Neural cell (in vitro differentiated cells): ENCODE measurements at regions not wholly inside any gene's neighbourhood (a gene's known extent, or its start where the extent isn't known, plus 50 kb on each side); places are given as distances from the start of the nearest gene placed in this dataset.
"Not testable (repeated sequence)": the region's sequence is repeated elsewhere in the genome, so short reads cannot be mapped to it uniquely, and the experiment has no call there.

Source experiments
- H2AFZ ChIP-seq: fragments of 200-600, 300-800 bp; sonication (generic), shearing (Covaris generic); 2 replicates; pipeline ENCODE4 v1.6.0; 2014; ENCODE audit warnings: low read depth, mild to moderate bottlenecking, antibody characterized with exemption, low read length, moderate library complexity
- H3F3A ChIP-seq: fragments of 200-600 bp; shearing (Covaris generic); 2 replicates; pipeline ENCODE4 v1.6.1; 2016; ENCODE audit warnings: mild to moderate bottlenecking, moderate library complexity, mixed read lengths, antibody characterized with exemption, low read length; ENCODE audit not compliant: insufficient read depth, poor library complexity, severe bottlenecking
- H3K27ac ChIP-seq: fragments of 200-600, 300-800 bp; sonication (generic), shearing (Covaris generic); 2 replicates; pipeline ENCODE4 v1.5.1; 2014; ENCODE audit warnings: mild to moderate bottlenecking, low read length, moderate library complexity
- H3K27me3 ChIP-seq: fragments of 300-800, 200-600 bp; sonication (generic), shearing (Covaris generic); 2 replicates; pipeline ENCODE4 v1.6.0; 2014; ENCODE audit warnings: mild to moderate bottlenecking, low read depth, low read length, moderate library complexity; ENCODE audit not compliant: insufficient read depth
- H3K36me3 ChIP-seq: fragments of 300-800, 200-600 bp; sonication (generic), shearing (Covaris generic); 2 replicates; pipeline ENCODE4 v1.5.1; 2014; ENCODE audit warnings: mild to moderate bottlenecking, antibody characterized with exemption, low read length, moderate library complexity; ENCODE audit not compliant: insufficient read depth
- H3K4me2 ChIP-seq: fragments of 300-800, 200-600 bp; sonication (generic), shearing (Covaris generic); 2 replicates; pipeline ENCODE4 v1.6.0; 2014; ENCODE audit warnings: mild to moderate bottlenecking, low read length
- H3K4me3 ChIP-seq: fragments of 300-800, 200-600 bp; sonication (generic), shearing (Covaris generic); 2 replicates; pipeline ENCODE4 v1.5.1; 2014; ENCODE audit warnings: mild to moderate bottlenecking, low read length, moderate library complexity
- H3K79me2 ChIP-seq: fragments of 200-600 bp; shearing (Covaris generic); replicated peaks from 2 replicates; pipeline ENCODE4 v1.6.0; 2014; ENCODE audit warnings: mild to moderate bottlenecking, low read length, moderate library complexity; ENCODE audit not compliant: insufficient read depth
- H3K9ac ChIP-seq: fragments of 300-800, 200-600 bp; sonication (generic), shearing (Covaris generic); 2 replicates; pipeline ENCODE4 v1.6.1; 2016; ENCODE audit warnings: mild to moderate bottlenecking, low read length, mixed read lengths
- H3K9me2 ChIP-seq: fragments of 200-600 bp; shearing (Covaris generic); 2 replicates; pipeline ENCODE4 v1.6.1; 2016; ENCODE audit warnings: mild to moderate bottlenecking, low read length, mixed read lengths; ENCODE audit not compliant: insufficient read depth
- H3K9me3 ChIP-seq: fragments of 200-600, 300-800 bp; sonication (generic), shearing (Covaris generic); 2 replicates; pipeline ENCODE4 v1.6.1; 2016; ENCODE audit warnings: mild to moderate bottlenecking, mixed run types, low read length, moderate library complexity, mixed read lengths
- H4K20me1 ChIP-seq: fragments of 200-600 bp; shearing (Covaris generic); 2 replicates; pipeline ENCODE4 v1.6.1; 2016; ENCODE audit warnings: mild to moderate bottlenecking, mixed run types; ENCODE audit not compliant: insufficient read depth

- H3K79me2 ChIP-seq, H3K4me2 ChIP-seq, H3F3A ChIP-seq, H2AFZ ChIP-seq, H3K9ac ChIP-seq, H3K27me3 ChIP-seq, H3K27ac ChIP-seq, H3K36me3 ChIP-seq, H3K9me3 ChIP-seq, H3K9me2 ChIP-seq, H3K4me3 ChIP-seq, H4K20me1 ChIP-seq: not testable (repeated sequence)
Measured at GRCh38 chr9:66266202-66266601, 529.3 kb downstream of the FOXD4L4 start.

GRCh38 chr9:66266856-66267430, 530.0 kb downstream of the FOXD4L4 start:
- not testable (repeated sequence) for H3K9me2 ChIP-seq, H3K27me3 ChIP-seq, H3K79me2 ChIP-seq, H3F3A ChIP-seq, H3K4me3 ChIP-seq, H3K27ac ChIP-seq, H4K20me1 ChIP-seq, H3K9me3 ChIP-seq, H3K4me2 ChIP-seq, H2AFZ ChIP-seq, H3K36me3 ChIP-seq, H3K9ac ChIP-seq

DNA sequence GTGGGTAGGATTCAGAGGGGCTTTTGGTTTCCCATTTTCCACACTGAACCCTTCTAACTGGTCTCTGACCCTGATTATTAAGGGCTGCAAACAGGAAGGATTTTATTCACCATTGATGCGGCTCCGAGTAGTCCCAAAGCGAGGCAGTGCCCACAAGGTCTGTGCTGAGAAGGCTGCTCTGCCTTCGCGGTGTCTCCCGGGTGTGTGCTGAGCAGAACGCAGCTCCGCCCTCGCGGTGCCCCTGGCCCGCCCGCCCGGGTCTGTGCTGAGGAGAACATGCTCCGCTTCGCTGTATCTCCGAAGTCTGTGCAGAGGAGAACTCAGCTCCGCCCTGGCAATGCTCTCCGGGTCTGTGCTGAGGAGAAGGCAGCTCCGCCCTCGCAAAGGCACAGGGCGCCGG, 530.7 kb downstream of the FOXD4L4 start:
- H3K9me3 ChIP-seq, H2AFZ ChIP-seq, H3K4me3 ChIP-seq, H3F3A ChIP-seq, H3K9ac ChIP-seq, H3K36me3 ChIP-seq, H3K27ac ChIP-seq, H3K27me3 ChIP-seq, H3K4me2 ChIP-seq, H3K9me2 ChIP-seq, H3K79me2 ChIP-seq, H4K20me1 ChIP-seq: not testable (repeated sequence)

DNA sequence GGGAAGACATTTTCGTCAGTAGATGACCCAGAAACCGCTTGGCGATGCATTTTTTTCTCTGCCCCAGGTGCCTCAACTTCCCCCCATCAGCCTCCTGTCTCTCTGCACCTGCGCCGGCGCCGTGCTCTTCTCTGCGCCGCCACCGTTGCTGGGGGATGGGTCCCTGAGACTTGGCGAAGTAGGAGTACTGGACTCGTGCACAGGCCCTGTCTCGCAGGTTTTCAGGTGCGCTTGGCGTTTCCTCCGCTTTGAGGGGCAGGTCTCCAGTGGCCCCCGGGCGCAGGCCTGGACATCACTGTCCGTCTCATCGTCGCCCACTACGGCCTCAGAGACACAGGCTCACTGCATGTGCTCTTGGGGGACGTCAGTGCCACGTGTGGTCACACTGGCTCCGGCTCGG, 532.1 kb downstream of the FOXD4L4 start:
- not testable (repeated sequence) for H3K4me2 ChIP-seq, H3K27me3 ChIP-seq, H3F3A ChIP-seq, H4K20me1 ChIP-seq, H3K79me2 ChIP-seq, H3K9me2 ChIP-seq, H3K9me3 ChIP-seq, H3K36me3 ChIP-seq, H3K27ac ChIP-seq, H2AFZ ChIP-seq, H3K4me3 ChIP-seq, H3K9ac ChIP-seq

DNA sequence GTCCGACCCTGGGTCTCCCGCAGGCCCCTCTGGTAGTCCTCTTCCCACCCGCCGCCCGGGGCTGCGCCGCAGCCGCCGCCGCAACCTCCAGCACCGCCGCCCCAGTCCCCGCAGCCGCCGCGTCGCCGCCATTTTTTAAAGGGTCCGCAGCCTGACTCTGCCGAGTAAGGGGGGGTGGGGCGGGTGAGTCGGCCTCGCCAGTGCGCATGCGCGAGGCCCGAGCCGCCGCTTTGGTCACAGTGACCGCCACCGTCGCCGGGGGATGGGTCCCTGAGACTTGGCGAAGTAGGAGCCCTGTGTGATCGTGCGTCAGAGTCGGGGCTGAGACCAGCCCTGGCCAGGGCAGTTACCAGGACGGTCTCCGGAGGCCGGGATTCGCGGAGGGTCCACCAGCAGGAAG, 532.8 kb downstream of the FOXD4L4 start:
- H3K9me2 ChIP-seq, H2AFZ ChIP-seq, H3K4me2 ChIP-seq, H3K27me3 ChIP-seq, H3K79me2 ChIP-seq, H3F3A ChIP-seq, H3K27ac ChIP-seq, H3K9ac ChIP-seq, H3K9me3 ChIP-seq, H3K36me3 ChIP-seq, H4K20me1 ChIP-seq: not testable (repeated sequence)
- H3K4me3 ChIP-seq, result peak overlapping the region; percentile 58

DNA sequence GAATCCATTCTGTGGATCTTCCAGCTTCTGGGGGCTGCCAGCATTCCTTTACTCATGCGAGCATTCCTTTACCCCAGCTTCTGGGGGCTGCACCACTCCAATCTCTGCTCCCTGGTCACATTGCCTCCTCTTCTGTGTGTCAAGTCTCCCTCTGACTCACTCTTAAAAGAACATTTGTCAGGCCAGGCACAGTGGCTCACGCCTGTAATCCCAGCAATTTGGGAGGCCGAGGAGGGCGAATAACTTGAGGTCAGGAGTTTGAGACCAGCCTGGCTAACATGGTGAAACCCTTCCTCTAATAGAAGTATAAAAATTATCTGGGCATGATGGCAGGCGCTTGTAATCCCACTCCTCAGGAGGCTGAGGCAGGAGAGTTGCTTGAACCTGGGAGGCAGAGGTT, 541.9 kb downstream of the FOXD4L4 start:
- H3K79me2 ChIP-seq, H3K9me3 ChIP-seq, H3K9me2 ChIP-seq, H3K36me3 ChIP-seq, H3K27ac ChIP-seq, H3K4me2 ChIP-seq, H2AFZ ChIP-seq, H3F3A ChIP-seq, H3K27me3 ChIP-seq, H3K9ac ChIP-seq, H3K4me3 ChIP-seq, H4K20me1 ChIP-seq: not testable (repeated sequence)
